Progenitor cell of endocrine pancreas (in vitro differentiated cells): ENCODE measurements at regions not wholly inside any gene's neighbourhood (a gene's known extent, or its start where the extent isn't known, plus 50 kb on each side); places are given as distances from the start of the nearest gene placed in this dataset.

Experiments used
- DNase-seq: peaks from one replicate; pipeline ENCODE4 v3.0.0; 2021; ENCODE audit warnings: low spot score; ENCODE audit not compliant: unreplicated experiment
- H3K27ac Mint-ChIP-seq: 2 replicates; pipeline ENCODE4 v1.8.0; 2021; ENCODE audit warnings: mild to moderate bottlenecking, moderate library complexity, mixed read lengths
- H3K27me3 Mint-ChIP-seq: 2 replicates; pipeline ENCODE4 v1.8.0; 2021; ENCODE audit warnings: mixed read lengths
- H3K36me3 Mint-ChIP-seq: 2 replicates; pipeline ENCODE4 v1.8.0; 2022; ENCODE audit warnings: mixed read lengths; ENCODE audit not compliant: insufficient read depth
- H3K4me1 Mint-ChIP-seq: 2 replicates; pipeline ENCODE4 v1.8.0; 2021; ENCODE audit warnings: low read depth, mixed read lengths
- H3K4me3 Mint-ChIP-seq: 2 replicates; pipeline ENCODE4 v1.8.0; 2021; ENCODE audit warnings: low read depth, mild to moderate bottlenecking, moderate library complexity, mixed read lengths
- H3K9me3 Mint-ChIP-seq: 2 replicates; pipeline ENCODE4 v1.8.0; 2021; ENCODE audit warnings: low read depth, mixed read lengths
- TF ChIP-seq, protein P1 (sequence below): fragments of 200-600 bp; sonication (generic); IDR thresholded peaks from one replicate; pipeline ENCODE4 v1.5.0; 2021; ENCODE audit warnings: antibody characterized with exemption, mild to moderate bottlenecking; ENCODE audit not compliant: unreplicated experiment

DNA sequence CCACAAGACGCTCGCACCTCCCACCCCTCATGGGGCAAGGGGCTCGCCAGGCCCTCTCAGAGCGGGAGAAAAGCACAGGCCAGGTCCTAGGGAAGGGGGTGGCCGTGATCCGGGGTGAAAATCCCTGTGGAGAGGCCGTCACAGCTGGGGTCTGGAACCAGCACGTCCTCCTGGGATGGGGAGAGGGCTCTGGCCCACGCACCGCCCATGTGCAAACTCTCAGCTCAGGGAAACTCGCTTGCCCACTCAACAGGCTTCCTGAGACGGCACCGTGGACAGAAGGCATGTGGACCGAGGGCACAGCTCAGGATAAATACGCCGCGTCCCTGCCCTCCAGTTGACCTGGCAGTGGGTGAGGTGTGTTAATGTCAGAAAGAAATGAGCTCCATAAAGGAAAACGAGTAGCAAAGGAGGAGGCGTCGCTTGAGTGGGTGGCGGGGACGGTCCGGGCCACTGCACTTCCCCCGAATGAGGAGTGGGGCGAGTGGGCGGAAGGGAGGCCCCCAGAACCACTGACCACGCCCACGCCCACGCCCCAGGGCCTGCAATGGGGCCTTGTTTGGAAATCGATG is 57.6 kb upstream of the GALNT9 start:
- no peak for DNase-seq
- H3K36me3 Mint-ChIP-seq = no peaks in the 10 kb centered on the region

DNA sequence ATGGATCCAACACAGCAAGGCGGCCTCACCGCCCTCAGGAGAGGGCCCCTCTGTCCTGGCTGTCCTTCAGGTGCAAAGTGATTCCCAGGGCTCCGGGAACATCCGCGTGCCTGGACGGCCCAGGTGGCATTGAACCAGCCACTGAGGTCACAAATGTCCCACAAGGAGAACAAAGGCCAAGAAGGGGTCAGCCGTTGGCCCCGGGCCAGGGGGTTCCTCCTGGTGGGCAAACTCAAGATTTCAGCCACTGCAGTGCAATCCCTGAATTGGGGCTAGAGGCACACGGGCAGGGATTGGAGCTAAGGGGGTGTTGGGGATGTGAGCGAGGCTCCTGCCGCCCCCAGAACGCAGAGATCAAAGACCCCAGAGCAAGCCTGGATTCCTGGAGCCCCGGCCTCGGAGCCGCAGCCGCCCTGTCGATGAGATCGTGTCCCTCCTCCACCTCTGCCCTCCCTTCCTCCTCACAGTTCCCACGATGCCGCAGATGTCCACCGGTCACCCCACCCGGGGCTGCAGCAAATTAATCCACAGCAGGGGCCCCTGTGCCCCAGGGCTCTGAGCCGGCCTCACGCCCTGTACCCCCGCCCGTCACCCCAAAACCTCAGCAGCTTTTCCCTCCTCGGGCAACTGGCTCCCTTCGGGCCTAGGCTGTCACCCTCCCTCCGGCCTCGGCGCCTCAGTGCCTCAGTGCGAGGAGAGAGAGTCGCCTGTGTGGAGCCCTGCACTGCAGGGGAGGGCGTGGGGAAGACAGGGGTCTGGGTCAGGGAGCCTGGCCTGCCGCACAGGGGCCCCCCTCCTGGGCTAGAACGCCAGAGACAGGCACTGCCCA is 56.7 kb upstream of the GALNT9 start:
- Mint-ChIP-seq H3K4me3 (no peak overlapping the region), H3K9me3 (peaks cover 3% of the 10 kb centered on the region), H3K27me3 (peaks cover 32% of the 10 kb centered on the region), H3K27ac (no peak overlapping the region), H3K4me1 (no peaks in the 10 kb centered on the region), H3K36me3 (no peaks in the 10 kb centered on the region)
- TF ChIP-seq, protein P1, sequence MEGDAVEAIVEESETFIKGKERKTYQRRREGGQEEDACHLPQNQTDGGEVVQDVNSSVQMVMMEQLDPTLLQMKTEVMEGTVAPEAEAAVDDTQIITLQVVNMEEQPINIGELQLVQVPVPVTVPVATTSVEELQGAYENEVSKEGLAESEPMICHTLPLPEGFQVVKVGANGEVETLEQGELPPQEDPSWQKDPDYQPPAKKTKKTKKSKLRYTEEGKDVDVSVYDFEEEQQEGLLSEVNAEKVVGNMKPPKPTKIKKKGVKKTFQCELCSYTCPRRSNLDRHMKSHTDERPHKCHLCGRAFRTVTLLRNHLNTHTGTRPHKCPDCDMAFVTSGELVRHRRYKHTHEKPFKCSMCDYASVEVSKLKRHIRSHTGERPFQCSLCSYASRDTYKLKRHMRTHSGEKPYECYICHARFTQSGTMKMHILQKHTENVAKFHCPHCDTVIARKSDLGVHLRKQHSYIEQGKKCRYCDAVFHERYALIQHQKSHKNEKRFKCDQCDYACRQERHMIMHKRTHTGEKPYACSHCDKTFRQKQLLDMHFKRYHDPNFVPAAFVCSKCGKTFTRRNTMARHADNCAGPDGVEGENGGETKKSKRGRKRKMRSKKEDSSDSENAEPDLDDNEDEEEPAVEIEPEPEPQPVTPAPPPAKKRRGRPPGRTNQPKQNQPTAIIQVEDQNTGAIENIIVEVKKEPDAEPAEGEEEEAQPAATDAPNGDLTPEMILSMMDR = no peak
- no peak for DNase-seq

More for the DNA sequence above, 57.6 kb upstream of the GALNT9 start:
- H3K27ac Mint-ChIP-seq = no peak overlapping the region
- H3K9me3 Mint-ChIP-seq = peaks cover 4% of the 10 kb centered on the region
- no peak overlapping the region for H3K4me3 Mint-ChIP-seq
- TF ChIP-seq, protein P1 = no peak
- peaks cover 37% of the 10 kb centered on the region for H3K27me3 Mint-ChIP-seq
- no peaks in the 10 kb centered on the region for H3K4me1 Mint-ChIP-seq

DNA sequence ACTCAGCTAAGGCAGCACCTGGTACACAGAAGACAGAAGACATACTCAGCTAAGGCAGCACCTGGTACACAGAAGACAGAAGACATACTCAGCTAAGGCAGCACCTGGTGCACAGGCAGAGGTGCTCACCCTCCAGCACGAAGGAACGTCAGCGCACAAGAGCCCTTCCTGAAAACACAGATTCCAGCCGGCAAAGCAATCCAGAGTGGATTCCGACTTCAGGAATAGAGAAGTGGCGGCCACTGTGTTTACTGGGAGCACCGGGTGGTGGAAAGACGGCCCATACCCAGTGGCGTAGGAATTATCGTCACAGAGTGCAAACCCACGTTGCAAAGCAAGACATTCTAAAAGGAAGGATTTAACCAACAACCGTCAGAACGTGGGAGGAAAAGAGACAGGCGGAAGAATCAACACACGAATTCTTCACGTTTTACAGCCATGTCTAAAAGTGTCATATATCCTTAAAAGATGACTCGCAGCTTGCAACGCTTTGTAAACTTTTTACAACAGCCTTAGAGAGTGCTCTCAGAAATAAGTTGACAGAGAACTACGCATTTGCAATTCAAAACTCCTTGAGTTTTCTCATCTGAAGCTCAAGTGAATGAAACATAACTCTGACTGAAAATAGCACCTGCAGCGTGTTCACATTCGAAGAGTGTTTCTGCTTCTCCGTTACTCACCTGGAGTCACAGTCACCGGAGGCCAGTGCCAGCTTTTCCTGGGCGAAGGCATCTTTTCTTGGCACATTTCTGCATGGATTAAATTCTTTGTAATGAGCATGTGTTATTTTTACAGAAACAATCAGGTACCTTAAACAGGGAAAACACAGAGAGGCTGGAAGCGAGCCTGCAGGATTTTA is 55.8 kb upstream of the GALNT9 start:
- H3K36me3 Mint-ChIP-seq = no peaks in the 10 kb centered on the region
- peaks cover 27% of the 10 kb centered on the region for H3K27me3 Mint-ChIP-seq
- no peaks in the 10 kb centered on the region for H3K9me3 Mint-ChIP-seq
- no peaks in the 10 kb centered on the region for H3K4me1 Mint-ChIP-seq
- TF ChIP-seq, protein P1 = no peak
- no peak overlapping the region for H3K4me3 Mint-ChIP-seq
- H3K27ac Mint-ChIP-seq = no peak overlapping the region
- DNase-seq = no peak

DNA sequence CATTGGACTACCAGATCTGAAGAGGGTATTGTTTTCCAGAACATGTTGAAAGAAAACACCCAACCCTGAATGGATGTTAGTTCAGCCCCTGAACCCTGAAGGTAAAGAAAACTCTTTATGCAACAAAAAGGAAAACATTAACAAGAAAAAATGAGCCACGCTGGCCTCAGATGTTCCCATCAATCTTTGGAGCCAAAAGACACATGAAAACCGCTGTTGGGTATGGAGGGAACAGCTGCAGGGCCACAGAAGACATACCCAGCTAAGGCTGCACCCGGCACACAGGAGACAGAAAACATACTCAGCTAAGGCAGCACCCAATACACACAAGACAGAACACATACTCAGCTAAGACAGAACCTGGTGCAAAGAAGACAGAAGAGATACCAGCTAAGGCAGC is 51.3 kb upstream of the GALNT9 start:
- Mint-ChIP-seq H3K27me3 (peaks cover 22% of the 10 kb centered on the region), H3K9me3 (no peaks in the 10 kb centered on the region), H3K27ac (no peak overlapping the region), H3K4me1 (no peaks in the 10 kb centered on the region), H3K4me3 (no peak overlapping the region), H3K36me3 (no peaks in the 10 kb centered on the region)
- TF ChIP-seq, protein P1 = no peak
- DNase-seq = no peak

DNA sequence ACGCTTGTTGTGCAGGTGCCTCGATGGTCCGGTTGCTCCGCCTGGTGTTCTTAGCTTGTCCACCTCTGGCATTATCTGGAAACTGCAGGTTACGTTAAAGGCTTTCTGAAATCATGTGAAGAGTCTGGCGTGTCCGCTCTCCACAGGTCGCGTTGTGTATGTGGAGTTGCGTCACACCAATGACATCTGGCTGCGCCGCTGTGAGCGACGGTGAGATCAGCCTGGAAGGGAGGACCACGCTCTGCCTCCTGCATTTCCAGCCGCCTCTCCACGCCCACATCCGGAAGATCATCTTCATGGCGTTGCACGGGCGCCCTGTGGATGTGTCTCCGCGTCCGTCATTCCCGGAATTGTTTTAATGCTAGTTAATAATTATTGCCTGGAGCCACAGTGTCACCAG is 50.6 kb upstream of the GALNT9 start:
- H3K4me1 Mint-ChIP-seq = no peaks in the 10 kb centered on the region
- H3K4me3 Mint-ChIP-seq = no peak overlapping the region
- peaks cover 26% of the 10 kb centered on the region for H3K27me3 Mint-ChIP-seq
- no peak for DNase-seq
- no peaks in the 10 kb centered on the region for H3K36me3 Mint-ChIP-seq
- TF ChIP-seq, protein P1 = no peak
- H3K27ac Mint-ChIP-seq = no peak overlapping the region
- H3K9me3 Mint-ChIP-seq = no peaks in the 10 kb centered on the region
